Activated T-cell treated with anti-CD3 and anti-CD28 coated beads for 1 hour (primary cell): ENCODE measurements at regions not wholly inside any gene's neighbourhood (a gene's known extent, or its start where the extent isn't known, plus 50 kb on each side); places are given as distances from the start of the nearest gene placed in this dataset.

Experiments
- DNase-seq: peaks from one replicate; pipeline ENCODE4 v3.0.0-alpha.2; 2020; ENCODE audit warnings: low read depth

GRCh38 chr9:89969881-89970639 is 365.2 kb downstream of the GADD45G start:
- DNase-seq = no peak

GRCh38 chr9:89970701-89971100 is 365.9 kb downstream of the GADD45G start:
- DNase-seq = no peak

- DNase-seq = no peak
Measured at GRCh38 chr9:89972535-89972934, 367.7 kb downstream of the GADD45G start.

- DNase-seq = no peak
Measured at GRCh38 chr9:89974582-89974981, 369.8 kb downstream of the GADD45G start.

DNA sequence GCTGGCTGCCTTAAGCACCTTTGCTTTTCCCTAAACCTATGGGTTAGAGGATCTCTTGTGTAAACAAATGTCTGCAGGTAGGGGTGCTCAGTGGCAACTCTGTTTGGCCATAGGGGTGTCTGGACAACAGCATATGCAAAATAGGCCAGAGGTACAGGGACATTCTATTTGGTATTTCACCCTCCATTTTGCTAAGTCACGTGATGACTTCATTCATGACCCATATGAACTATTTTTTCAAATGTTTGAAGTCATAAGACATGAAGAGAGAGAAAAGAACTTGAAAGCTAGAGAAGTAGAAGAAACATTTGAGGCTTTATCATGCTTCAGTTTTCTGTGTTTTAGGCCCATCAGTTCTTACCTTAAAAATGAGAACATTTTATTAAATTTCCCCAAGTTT is 370.2 kb downstream of the GADD45G start:
- no peak for DNase-seq

DNA sequence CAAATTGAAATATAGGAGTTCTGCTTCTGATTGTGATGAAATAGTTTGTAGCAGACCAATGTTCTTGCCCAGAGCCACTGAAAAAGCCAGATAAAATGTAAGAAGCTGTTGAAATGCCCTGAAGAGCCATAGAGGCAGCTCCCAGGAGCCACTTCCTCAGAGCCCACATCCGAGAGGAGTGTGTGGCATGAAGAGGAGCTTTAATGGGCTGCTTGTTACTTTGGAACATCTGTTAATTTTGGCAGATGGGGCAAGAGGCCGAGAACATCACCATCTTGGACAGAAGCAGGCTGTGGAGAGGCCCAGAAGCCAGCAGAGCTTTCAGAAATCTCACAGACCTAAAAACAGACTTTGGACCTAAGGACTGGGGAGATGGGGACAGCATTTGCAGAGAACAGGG is 370.8 kb downstream of the GADD45G start:
- DNase-seq = no peak

DNA sequence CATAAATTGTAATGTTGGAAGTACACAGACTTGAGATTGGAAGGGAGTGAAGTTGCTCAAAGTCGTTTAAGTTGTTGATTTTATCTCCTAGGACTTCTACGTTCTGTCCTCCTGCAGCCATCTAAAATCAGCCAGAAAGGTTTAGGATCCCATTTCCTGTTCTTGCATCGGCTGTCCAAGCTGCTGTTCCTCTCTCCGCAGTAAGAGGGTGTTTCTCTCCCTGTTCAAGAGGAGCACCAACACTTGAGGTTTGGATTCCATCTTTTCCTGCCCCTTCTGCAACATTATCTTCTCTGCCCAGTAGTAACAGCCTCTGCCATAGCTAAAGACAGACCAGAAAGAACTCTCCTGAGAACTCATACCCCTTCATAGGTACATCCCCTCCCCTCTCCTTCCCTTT is 373.4 kb downstream of the GADD45G start:
- DNase-seq = no peak

DNA sequence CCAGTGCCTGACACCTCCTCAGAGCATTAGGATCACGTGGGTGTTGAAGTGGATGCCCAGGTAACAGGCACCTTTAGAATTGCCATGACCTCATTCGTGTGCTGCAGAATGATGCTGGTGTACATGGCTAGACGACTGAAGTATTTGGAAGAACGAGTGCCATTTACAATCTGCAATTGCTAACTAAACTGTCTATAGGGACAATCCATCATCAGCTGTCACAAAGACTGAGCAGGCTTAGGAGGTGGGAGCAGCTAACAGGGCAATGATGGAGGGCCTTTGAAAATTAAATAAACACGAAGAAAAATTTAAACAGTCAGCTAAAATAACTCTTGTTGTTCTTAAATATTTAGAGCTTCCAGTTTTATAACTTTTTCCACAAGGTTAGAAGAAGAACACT is 375.8 kb downstream of the GADD45G start:
- no peak for DNase-seq

- DNase-seq = no peak
Measured at GRCh38 chr9:89982016-89982415, 377.2 kb downstream of the GADD45G start.

- no peak for DNase-seq
Measured at GRCh38 chr9:89983411-89983810, 378.6 kb downstream of the GADD45G start.

GRCh38 chr9:89984214-89984613 is 379.4 kb downstream of the GADD45G start:
- no peak for DNase-seq

DNA sequence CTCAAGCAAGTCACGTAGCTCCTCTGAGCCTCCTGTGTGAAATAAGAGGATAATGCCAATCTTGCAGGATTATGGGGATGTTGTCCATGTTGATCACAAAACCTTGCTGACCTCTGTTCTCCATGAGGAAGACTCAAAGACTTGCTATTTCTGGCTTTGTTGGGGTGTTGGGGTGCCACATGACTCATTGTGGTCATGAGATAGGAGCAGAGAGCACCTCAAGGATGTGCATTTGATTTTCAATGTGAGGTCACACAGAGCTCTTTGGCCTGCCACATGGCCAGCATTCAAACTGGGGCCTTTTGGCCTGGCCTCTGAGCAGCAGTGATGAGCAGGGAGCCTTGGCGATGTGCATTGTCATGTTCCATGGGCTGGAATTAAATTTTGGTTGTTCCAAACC is 380.3 kb downstream of the GADD45G start:
- DNase-seq = no peak

DNA sequence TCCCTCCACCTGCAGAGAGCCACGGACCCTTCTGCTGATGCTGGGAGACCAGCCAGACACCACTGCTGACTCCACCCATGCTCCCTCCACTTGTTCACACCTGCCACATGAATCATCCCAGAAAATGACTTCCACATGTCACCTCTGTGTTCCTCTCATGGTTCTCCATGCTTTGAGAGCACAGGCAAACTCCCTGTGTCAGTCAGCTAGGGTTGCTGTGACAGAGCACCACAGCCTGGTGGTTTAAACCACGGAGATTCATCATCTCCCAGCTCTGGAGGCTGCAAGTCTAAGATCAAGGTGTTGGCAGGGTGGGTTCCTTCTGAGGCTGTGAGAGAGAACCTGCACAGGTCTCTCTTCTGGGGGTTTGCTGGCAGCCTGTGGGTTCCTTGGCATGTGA is 381.4 kb downstream of the GADD45G start:
- no peak for DNase-seq

DNA sequence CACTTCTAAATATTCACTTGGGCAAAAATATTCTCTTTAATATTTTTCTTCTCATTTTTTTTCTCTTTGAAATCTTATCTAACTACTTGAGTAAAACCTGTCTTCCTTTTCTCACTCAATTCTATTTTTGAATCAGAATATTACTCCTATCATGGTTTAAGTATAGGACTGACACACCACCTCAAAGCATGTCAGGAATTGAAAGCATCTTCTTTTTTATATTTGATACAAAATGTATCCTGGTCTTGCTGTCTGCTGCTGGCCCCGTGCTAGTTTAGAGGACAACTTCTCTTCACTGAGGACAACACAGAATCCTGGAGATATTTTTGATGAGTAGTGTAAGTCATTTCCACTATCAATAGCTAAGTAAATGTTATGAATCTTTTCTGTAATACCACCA is 383.6 kb downstream of the GADD45G start:
- no peak for DNase-seq

DNA sequence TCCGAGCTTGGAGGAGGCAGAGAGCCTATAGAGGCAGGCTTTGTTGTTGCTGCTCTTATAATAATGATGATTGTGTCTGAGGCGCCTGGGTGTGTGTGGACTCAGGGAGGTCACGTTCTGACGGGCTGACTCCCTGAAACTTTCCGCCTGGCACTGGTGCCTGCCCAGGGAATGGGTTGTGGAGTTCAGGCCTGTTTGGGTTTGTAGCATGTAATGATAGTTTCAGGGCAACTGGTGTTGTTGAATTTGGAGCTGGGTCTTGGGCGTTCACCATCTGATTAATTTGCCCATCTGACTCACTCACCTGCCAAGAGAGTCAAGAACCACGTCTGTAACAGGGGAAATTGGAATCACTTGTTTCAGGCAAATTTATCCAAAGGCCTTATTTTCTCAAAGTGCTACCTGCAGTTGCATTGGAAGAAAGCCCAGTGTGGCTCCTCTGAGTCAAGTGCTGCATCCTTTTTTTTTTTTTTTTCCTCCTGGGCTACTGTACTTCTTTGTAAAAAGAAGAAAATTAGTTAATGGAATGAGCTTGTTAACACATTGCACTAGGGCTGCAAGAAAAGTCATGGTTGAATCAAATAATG is 386.5 kb downstream of the GADD45G start:
- DNase-seq = no peak

GRCh38 chr9:89992326-89993198 is 387.8 kb downstream of the GADD45G start:
- DNase-seq = no peak

DNA sequence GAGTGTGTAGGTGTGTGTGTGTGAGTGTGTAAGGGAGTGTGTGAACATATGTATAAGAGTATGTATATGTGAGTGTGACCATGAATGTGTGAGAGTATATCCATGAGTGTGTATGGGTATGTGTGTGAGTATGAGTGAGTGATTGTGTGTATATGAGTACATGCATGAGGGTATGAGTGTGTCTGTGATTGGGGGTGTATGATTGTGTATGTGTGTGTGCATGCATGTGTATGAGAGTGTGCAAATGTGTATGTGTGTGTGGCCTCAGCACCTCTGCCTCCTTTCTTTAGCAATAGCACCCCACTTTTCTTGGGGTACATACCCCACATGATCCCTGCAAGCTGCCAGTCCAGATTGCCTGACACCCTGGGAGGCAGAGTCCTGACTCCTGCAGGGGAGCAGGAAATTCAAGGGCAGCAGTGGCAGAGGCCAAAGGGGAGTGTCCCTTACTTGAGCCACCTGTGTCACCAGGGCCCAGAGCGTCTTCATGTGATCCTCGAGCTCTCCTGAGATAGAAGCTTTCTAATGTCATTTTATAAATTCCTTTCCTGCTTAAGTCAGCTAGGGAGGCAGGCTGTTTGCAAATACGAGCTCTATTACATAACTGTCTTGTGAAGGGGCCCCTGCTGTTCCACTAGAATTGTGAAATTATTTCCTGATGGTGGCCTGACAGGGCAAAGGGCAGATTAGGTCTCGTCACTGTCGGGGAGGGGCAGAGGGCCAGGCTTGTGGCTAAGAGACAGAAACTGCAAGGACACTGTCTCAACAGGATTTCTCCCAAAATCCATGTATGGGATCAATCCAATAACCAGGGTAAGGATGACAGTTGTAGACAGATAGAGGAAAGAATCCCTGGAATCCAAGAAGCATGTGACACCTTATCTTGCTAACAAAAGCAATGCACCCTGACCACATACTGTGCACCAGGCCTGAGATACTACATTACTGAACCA is 389.1 kb downstream of the GADD45G start:
- no peak for DNase-seq

GRCh38 chr9:89994988-89995613 is 390.3 kb downstream of the GADD45G start:
- DNase-seq = no peak

DNA sequence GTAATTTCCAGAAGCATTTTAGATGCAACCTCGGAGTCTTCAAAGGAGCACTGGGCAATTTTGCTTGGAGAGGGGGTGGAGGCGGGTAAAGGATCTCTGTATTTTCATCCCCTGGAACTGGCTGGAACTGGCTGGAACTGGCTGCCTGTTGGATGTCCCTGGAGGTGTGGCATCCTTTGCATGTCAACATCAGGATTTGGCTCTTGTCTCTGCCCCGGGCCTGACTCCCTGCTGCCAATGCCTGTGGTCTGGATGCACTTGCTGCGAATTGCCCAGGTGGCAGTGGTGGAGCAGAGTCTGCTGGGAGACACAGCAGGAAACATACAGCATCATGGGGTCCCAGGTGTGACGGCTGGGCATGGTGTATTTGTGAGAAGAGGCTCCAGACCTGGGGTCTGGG is 391.3 kb downstream of the GADD45G start:
- no peak for DNase-seq

GRCh38 chr9:89996773-89997172 is 392.0 kb downstream of the GADD45G start:
- no peak for DNase-seq

DNA sequence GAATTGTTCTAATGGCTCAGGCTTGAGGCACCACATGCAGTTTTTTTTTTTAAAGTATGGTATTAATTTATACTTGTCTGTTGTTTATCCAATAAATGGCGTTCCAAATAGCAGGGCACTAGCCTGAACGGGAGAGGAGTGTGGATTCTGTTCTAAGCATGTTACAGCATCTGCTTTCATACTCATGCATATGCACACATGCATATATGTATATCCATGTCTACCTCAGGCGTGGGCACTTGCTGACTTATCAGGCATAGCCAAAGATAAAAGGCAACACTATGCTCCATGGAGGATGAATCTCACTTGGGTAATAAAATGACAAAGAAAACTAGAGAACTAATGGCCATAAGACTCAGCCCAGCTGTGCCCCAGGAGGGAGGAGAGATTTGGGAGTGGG is 393.8 kb downstream of the GADD45G start:
- DNase-seq = no peak

DNA sequence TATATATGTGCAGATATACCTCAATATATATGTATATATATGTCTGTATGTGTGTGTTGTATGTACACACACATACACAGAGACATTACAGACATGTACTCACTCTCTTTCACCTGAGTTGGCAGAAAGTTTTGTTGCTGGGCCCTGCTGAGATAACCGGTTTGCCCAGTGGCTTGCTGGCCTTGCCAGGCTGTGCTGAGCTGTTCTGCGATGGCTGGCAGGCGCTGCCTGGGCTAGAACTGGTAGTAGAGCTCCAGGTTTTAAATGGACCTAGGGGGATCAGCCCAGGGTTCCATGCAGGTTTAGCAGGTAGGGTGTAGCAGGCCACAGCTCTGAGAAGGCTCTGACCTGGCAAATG is 394.3 kb downstream of the GADD45G start:
- no peak for DNase-seq
